WTC11 (cell line): ENCODE measurements at regions not wholly inside any gene's neighbourhood (a gene's known extent, or its start where the extent isn't known, plus 50 kb on each side); places are given as distances from the start of the nearest gene placed in this dataset.

Experiments
- ATAC-seq: fragments of 200-7000 bp; cut with Tn5 transposase; 2 replicates; pipeline ENCODE4 v1.10.0; 2021; ENCODE audit warnings: mild to moderate bottlenecking, moderate library complexity
- CTCF ChIA-PET: fragments of 300-600 bp; sonication (Branson Sonifier 250); formaldehyde crosslinking; loops from one replicate; lab custom pipeline; 2021; ENCODE audit warnings: antibody characterized with exemption; lab: Charles Lee
- POLR2A ChIA-PET: fragments of 350-600 bp; sonication (Branson Sonifier 250); formaldehyde crosslinking; loops from one replicate; lab custom pipeline; 2021; ENCODE audit warnings: antibody characterized with exemption; lab: Charles Lee
- DNase-seq: peaks from one replicate; pipeline ENCODE4 v3.0.0; 2021; ENCODE audit warnings: low spot score
- H3K27ac Mint-ChIP-seq: 2 replicates; pipeline ENCODE4 v1.8.0; 2021; ENCODE audit warnings: mixed read lengths
- H3K27me3 Mint-ChIP-seq: 2 replicates; pipeline ENCODE4 v1.8.0; 2021; ENCODE audit warnings: low read depth, mild to moderate bottlenecking, moderate library complexity, mixed read lengths
- H3K36me3 Mint-ChIP-seq: 2 replicates; pipeline ENCODE4 v1.8.0; 2021; ENCODE audit warnings: mixed read lengths
- H3K4me1 Mint-ChIP-seq: 2 replicates; pipeline ENCODE4 v1.8.0; 2022; ENCODE audit warnings: mixed read lengths
- H3K4me3 Mint-ChIP-seq: 2 replicates; pipeline ENCODE4 v1.8.0; 2021; ENCODE audit warnings: mild to moderate bottlenecking, moderate library complexity, mixed read lengths
- H3K9me3 Mint-ChIP-seq: 2 replicates; pipeline ENCODE4 v1.8.0; 2021; ENCODE audit warnings: mixed read lengths
- AR ChIP-seq: fragments of 250-450 bp; sonication (Bioruptor Pico); IDR thresholded peaks from 2 replicates; pipeline ENCODE4 v1.9.0; 2021; ENCODE audit warnings: mild to moderate bottlenecking
- ATF6 ChIP-seq: sonication (generic); formaldehyde crosslinking; IDR thresholded peaks from 2 replicates; pipeline ENCODE4 v1.8.1; 2023; ENCODE audit warnings: mild to moderate bottlenecking, missing genetic modification reagents
- ESRRA ChIP-seq: sonication (generic); formaldehyde crosslinking; IDR thresholded peaks from 2 replicates; pipeline ENCODE4 v1.8.1; 2022; ENCODE audit warnings: mild to moderate bottlenecking, missing genetic modification reagents, borderline replicate concordance
- HMGXB4 ChIP-seq: sonication (generic); formaldehyde crosslinking; IDR thresholded peaks from 2 replicates; pipeline ENCODE4 v1.8.1; 2023; ENCODE audit warnings: mild to moderate bottlenecking, moderate library complexity, missing genetic modification reagents
- KAT7 ChIP-seq: sonication (generic); formaldehyde crosslinking; IDR thresholded peaks from 2 replicates; pipeline ENCODE4 v1.8.1; 2023; ENCODE audit warnings: missing genetic modification reagents, mild to moderate bottlenecking, borderline replicate concordance
- MYBL2 ChIP-seq: sonication (generic); formaldehyde crosslinking; IDR thresholded peaks from 2 replicates; pipeline ENCODE4 v1.8.1; 2023; ENCODE audit warnings: mild to moderate bottlenecking, moderate library complexity, missing genetic modification reagents
- NFATC4 ChIP-seq: fragments of 250-450 bp; sonication (Bioruptor Pico); IDR thresholded peaks from 2 replicates; pipeline ENCODE4 v1.9.0; 2021; ENCODE audit warnings: mild to moderate bottlenecking
- NR3C1 ChIP-seq: sonication (generic); formaldehyde crosslinking; conservative IDR thresholded peaks from 2 replicates; pipeline ENCODE4 v1.8.1; 2023; ENCODE audit warnings: low read depth, mild to moderate bottlenecking, missing genetic modification reagents
- RELA ChIP-seq: sonication (generic); formaldehyde crosslinking; IDR thresholded peaks from 2 replicates; pipeline ENCODE4 v1.8.1; 2022; ENCODE audit warnings: missing genetic modification reagents, mild to moderate bottlenecking, borderline replicate concordance
- SOX15 ChIP-seq: fragments of 250-450 bp; sonication (Bioruptor Pico); IDR thresholded peaks from 2 replicates; pipeline ENCODE4 v1.9.0; 2021; ENCODE audit warnings: mild to moderate bottlenecking
- ZBTB21 ChIP-seq: sonication (generic); formaldehyde crosslinking; IDR thresholded peaks from 2 replicates; pipeline ENCODE4 v1.8.1; 2023; ENCODE audit warnings: mild to moderate bottlenecking, missing genetic modification reagents, borderline replicate concordance
- ZBTB43 ChIP-seq: sonication (generic); formaldehyde crosslinking; IDR thresholded peaks from 2 replicates; pipeline ENCODE4 v1.8.1; 2023; ENCODE audit warnings: mild to moderate bottlenecking, missing genetic modification reagents
- ZNF263 ChIP-seq: sonication (generic); formaldehyde crosslinking; IDR thresholded peaks from 2 replicates; pipeline ENCODE4 v1.8.1; 2022; ENCODE audit warnings: low read depth, mild to moderate bottlenecking, moderate library complexity, missing genetic modification reagents
- ZNF423 ChIP-seq: fragments of 250-450 bp; sonication (Bioruptor Pico); IDR thresholded peaks from 2 replicates; pipeline ENCODE4 v2.1.2; 2022; ENCODE audit warnings: mild to moderate bottlenecking, moderate library complexity
- ZNF532 ChIP-seq: fragments of 250-450 bp; sonication (Bioruptor Pico); IDR thresholded peaks from 2 replicates; pipeline ENCODE4 v1.9.0; 2021; ENCODE audit warnings: mild to moderate bottlenecking, borderline replicate concordance

GRCh38 chr6:19983374-19983773 lies 146.2 kb downstream of the ID4 start:
- no peak overlapping the region; the same call in 1 of the 2 replicates for H3K27ac Mint-ChIP-seq
- ChIA-PET CTCF (no interaction called here), POLR2A (no interaction called here)
- TF ChIP-seq HMGXB4 (CRISPR knock-in tag): no peak
- no peak for TF ChIP-seq ZBTB43 (CRISPR knock-in tag)
- TF ChIP-seq NR3C1 (CRISPR knock-in tag): no peak
- no peak for TF ChIP-seq KAT7 (CRISPR knock-in tag)
- TF ChIP-seq ZNF263 (CRISPR knock-in tag): no peak
- no peak for TF ChIP-seq AR (CRISPR knock-in tag)
- TF ChIP-seq MYBL2 (CRISPR knock-in tag): no peak
- TF ChIP-seq ZBTB21: no peak
- TF ChIP-seq ATF6 (CRISPR knock-in tag): no peak
- TF ChIP-seq ESRRA (CRISPR knock-in tag): no peak
- TF ChIP-seq RELA (CRISPR knock-in tag): no peak
- TF ChIP-seq ZNF423 (CRISPR knock-in tag): no peak
- TF ChIP-seq NFATC4 (CRISPR knock-in tag): no peak
- TF ChIP-seq SOX15 (CRISPR knock-in tag): no peak
- no peak for TF ChIP-seq ZNF532 (CRISPR knock-in tag)
- H3K4me1 Mint-ChIP-seq: peaks cover 12% of the 10 kb centered on the region
- H3K4me3 Mint-ChIP-seq: no peak overlapping the region
- no peaks in the 10 kb centered on the region; the same call in 1 of the 2 replicates for H3K27me3 Mint-ChIP-seq
- DNase-seq (no peak), ATAC-seq (no peak)
- no peaks in the 10 kb centered on the region for H3K9me3 Mint-ChIP-seq
- H3K36me3 Mint-ChIP-seq: no peaks in the 10 kb centered on the region
